Esophagus muscularis mucosa (tissue), 4 donors: ENCODE measurements at regions not wholly inside any gene's neighbourhood (a gene's known extent, or its start where the extent isn't known, plus 50 kb on each side); places are given as distances from the start of the nearest gene placed in this dataset.

Experiments used
- DNase-seq: peaks from one replicate; pipeline ENCODE4 v3.0.0-alpha.2; 2017; ENCODE audit errors: extremely low spot score
- H3K27ac ChIP-seq, 4 donors: fragments of 200-600 bp; sonication (generic); replicated peaks in 1 of 4; 1 replicate in 3 of 4; 2 replicates in 1 of 4; pipeline ENCODE4 v1.5.1; 2016 to 2019; ENCODE audit warnings: mild to moderate bottlenecking in 1 of 4
- H3K27me3 ChIP-seq, 4 donors: fragments of 200-600 bp; sonication (generic); one replicate each; pipeline versions ENCODE4 v1.5.1 to v1.6.0; 2016 to 2019
- H3K36me3 ChIP-seq, 4 donors: fragments of 200-600 bp; sonication (generic); one replicate each; pipeline ENCODE4 v1.5.1; 2016 to 2019
- H3K4me1 ChIP-seq, 4 donors: fragments of 200-600 bp; sonication (generic); one replicate each; pipeline ENCODE4 v1.5.1; 2016 to 2019
- H3K4me3 ChIP-seq, 4 donors: fragments of 200-600 bp; sonication (generic); 1 replicate in 2 of 4; 2 replicates in 2 of 4; pipeline ENCODE4 v1.5.1; 2016 to 2019; ENCODE audit warnings: mild to moderate bottlenecking in 4 of 4, moderate library complexity in 1 of 4
- H3K9me3 ChIP-seq, 4 donors: fragments of 200-600 bp; sonication (generic); 1 replicate in 3 of 4; 2 replicates in 1 of 4; pipeline ENCODE4 v1.5.1; 2016 to 2019
- EP300 ChIP-seq: sonication (generic); formaldehyde crosslinking; IDR thresholded peaks from one replicate; pipeline ENCODE4 v1.6.1; 2017; ENCODE audit warnings: antibody characterized with exemption
- POLR2A ChIP-seq: fragments of 450-650 bp; IDR thresholded peaks from one replicate; pipeline ENCODE4 v1.6.1; 2017; ENCODE audit warnings: antibody characterized with exemption, moderate library complexity, mild to moderate bottlenecking, low read depth
- POLR2AphosphoS5 ChIP-seq, 2 donors: sonication (generic); formaldehyde crosslinking; IDR thresholded peaks; one replicate each; pipeline ENCODE4 v1.6.1; 2017; ENCODE audit warnings: antibody characterized with exemption in 2 of 2
- WGBS: methylation state at CpG from one replicate; pipeline ENCODE4 v1.1.5; 2018; 5-methylcytosine and 5-hydroxymethylcytosine counted together
- intact Hi-C: fragments of 100-400 bp; cut with DNase I; formaldehyde crosslinking; loops from one replicate; pipeline ENCODE4 v1.15.1; 2023
- TF ChIP-seq, protein P1 (sequence below), 3 experiments: fragments of 200-600 bp in 2 of 3; fragments of 450-650 bp in 1 of 3; sonication (generic) in 2 of 3; IDR thresholded peaks; one replicate each; pipeline ENCODE4 v1.5.1; 2017 to 2019; ENCODE audit warnings: antibody characterized with exemption in 3 of 3, mild to moderate bottlenecking in 2 of 3, moderate library complexity in 1 of 3

DNA sequence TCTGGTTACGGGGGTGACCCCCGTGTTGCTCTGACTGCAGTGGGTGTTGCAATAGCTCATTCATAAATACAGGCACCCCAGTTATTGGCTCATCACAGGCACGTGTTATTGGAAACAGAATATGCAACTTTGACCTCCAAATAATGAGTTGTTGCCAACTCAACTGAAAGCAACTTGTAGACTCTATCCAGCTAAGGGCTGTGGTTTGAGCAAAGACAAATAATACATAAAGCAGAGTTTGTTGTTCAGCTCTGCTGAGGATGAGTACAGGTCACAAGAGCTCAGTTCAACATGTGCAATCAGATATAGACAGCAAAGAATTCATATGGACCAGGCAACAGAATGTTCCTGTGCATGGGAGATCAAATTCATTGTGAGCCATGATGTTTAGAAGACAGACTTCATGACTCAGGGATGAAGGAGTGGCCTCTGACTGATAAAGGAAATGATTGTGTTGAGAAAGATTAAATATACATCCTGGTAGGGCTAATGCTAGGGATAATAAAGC, 87.6 kb upstream of the LRIG1 start:
- intact Hi-C loops = no loop called here
- no peaks in the 10 kb centered on the region for H3K9me3 ChIP-seq
- H3K4me1 ChIP-seq = peaks cover 0 to 15% (median 11%) of the 10 kb centered on the region in 4 donors
- no peaks in the 10 kb centered on the region for H3K36me3 ChIP-seq
- no peaks in the 10 kb centered on the region for H3K27me3 ChIP-seq
- WGBS = 78% methylated on average over 3 of the region's 3 CpGs
- no peak overlapping the region for H3K4me3 ChIP-seq
- DNase-seq = no peak
- no peak overlapping the region for H3K27ac ChIP-seq
- TF ChIP-seq POLR2A (no peak), POLR2AphosphoS5 (IDR thresholded peaks at IDR 0.05) (no peak), EP300 (no peak)
- TF ChIP-seq, protein P1, sequence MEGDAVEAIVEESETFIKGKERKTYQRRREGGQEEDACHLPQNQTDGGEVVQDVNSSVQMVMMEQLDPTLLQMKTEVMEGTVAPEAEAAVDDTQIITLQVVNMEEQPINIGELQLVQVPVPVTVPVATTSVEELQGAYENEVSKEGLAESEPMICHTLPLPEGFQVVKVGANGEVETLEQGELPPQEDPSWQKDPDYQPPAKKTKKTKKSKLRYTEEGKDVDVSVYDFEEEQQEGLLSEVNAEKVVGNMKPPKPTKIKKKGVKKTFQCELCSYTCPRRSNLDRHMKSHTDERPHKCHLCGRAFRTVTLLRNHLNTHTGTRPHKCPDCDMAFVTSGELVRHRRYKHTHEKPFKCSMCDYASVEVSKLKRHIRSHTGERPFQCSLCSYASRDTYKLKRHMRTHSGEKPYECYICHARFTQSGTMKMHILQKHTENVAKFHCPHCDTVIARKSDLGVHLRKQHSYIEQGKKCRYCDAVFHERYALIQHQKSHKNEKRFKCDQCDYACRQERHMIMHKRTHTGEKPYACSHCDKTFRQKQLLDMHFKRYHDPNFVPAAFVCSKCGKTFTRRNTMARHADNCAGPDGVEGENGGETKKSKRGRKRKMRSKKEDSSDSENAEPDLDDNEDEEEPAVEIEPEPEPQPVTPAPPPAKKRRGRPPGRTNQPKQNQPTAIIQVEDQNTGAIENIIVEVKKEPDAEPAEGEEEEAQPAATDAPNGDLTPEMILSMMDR (IDR thresholded peaks at IDR 0.05) = no peak

DNA sequence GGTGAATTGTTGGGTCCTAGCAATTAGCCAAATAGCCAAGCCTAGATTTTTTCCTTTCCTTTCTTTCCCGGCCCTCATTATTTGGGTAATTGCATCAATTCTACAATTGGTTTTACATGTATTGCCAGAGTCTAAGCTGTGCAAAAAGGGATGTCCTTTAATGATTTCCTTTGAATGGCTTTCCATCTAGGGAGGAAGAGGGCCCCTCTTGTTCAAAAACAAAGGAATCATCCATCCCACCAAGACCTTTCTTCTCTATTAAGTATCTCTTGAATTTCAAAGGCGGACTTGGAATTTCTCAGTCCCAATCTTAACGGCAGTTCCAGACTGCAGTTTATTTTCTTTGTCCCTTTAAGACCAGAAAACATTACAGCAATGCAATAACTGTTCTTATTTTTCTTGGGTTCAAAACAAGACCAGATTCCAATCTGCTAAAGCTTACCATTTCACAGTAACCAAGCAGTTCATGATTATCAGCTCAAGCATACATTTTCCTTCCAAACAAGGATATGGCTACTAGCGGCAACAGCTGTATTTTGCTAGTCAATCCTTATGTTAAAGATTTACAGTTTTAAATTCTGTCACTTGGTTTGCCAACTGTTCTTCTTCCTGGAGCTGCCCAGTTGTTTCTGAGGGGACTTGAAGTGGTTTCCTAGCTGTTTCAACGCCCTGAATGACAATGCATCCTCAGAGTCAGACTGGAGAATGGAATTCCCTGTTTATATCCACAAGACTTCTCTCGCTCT, 91.4 kb upstream of the LRIG1 start:
- Histone ChIP-seq H3K9me3 (no peaks in the 10 kb centered on the region), H3K36me3 (no peaks in the 10 kb centered on the region), H3K4me3 (no peak overlapping the region), H3K27ac (no peak overlapping the region), H3K4me1 (peaks cover 0 to 16% (median 11%) of the 10 kb centered on the region in 4 donors), H3K27me3 (no peaks in the 10 kb centered on the region)
- TF ChIP-seq POLR2AphosphoS5 (IDR thresholded peaks at IDR 0.05) = no peak
- TF ChIP-seq, protein P1 (IDR thresholded peaks at IDR 0.05) = no peak
- no peak for TF ChIP-seq EP300
- no peak for DNase-seq
- 69% methylated on average over 6 of the region's 6 CpGs for WGBS
- intact Hi-C loops = no loop called here

DNA sequence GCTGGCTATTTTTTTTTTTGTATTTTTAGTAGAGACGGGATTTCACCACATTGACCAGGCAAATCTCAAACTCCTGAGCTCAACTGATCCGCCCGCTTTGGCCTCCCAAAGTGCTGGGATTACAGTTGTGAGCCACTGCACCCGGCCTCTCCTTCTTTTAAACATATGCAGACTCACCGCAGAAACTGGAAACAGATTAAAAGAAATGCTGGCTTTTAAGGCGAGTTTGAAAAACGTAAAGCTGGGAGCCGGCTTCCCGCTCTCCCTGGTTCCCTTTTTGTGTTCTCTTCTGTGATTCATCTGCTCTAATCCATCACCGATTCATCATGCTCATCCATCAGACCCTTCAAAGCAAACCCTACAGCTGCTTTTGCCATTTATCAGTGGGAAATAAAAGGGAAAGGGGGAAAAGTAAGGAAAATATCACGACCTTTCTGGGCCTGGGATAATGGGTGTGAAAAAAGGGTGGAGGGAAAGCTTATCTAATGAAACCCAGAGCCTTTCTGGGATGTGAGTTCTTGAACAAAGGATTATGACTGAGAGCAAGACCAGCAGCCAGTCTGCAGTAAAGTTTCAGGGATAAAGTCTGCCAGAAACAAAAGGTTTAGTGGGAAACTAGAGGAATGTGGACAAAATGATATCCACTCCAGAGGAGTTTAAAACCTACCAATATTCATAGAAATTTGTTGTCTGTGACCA, 92.3 kb upstream of the LRIG1 start:
- Histone ChIP-seq H3K27ac (no peak overlapping the region), H3K27me3 (no peaks in the 10 kb centered on the region), H3K36me3 (no peaks in the 10 kb centered on the region), H3K9me3 (no peaks in the 10 kb centered on the region), H3K4me1 (peaks cover 0 to 16% (median 12%) of the 10 kb centered on the region in 4 donors), H3K4me3 (peak overlapping the region in 2 of 4 donors; percentile 14 to 16)
- no peak for DNase-seq
- intact Hi-C loops = no loop called here
- whole genome bisulfite sequencing = 63% methylated on average over 11 of the region's 11 CpGs
- no peak for TF ChIP-seq EP300
- TF ChIP-seq, protein P1 (IDR thresholded peaks at IDR 0.05) = no peak
- no peak for TF ChIP-seq POLR2A
- no peak for TF ChIP-seq POLR2AphosphoS5 (IDR thresholded peaks at IDR 0.05)

DNA sequence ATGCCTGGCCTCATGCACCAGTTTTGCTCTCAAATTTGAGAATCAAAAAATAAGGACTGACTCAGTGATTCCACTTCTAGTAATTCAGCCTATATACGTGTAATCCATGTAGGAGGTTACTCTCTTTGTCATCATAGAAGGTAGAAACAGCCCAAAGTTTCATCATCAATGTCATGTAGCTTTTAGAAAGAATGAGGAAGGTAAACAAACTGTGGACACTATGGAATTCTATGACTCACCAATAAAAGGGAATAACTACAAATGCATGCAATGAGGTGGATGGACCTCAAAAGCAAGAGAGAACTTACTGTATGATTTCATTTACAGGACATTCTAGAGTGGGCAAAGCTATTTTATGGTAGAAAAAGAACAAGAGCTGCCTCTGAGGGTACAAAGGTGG, 93.2 kb upstream of the LRIG1 start:
- Histone ChIP-seq H3K27me3 (no peaks in the 10 kb centered on the region), H3K4me3 (no peak overlapping the region), H3K36me3 (no peaks in the 10 kb centered on the region), H3K4me1 (peaks cover 0 to 24% (median 17%) of the 10 kb centered on the region in 4 donors), H3K27ac (no peak overlapping the region), H3K9me3 (no peaks in the 10 kb centered on the region)
- intact Hi-C loops = no loop called here
- no peak for TF ChIP-seq EP300
- TF ChIP-seq, protein P1 (IDR thresholded peaks at IDR 0.05) = no peak
- 100% methylated on average over 1 of the region's 1 CpG for WGBS
- DNase-seq = no peak
